SK-N-MC (cell line): ENCODE measurements at regions not wholly inside any gene's neighbourhood (a gene's known extent, or its start where the extent isn't known, plus 50 kb on each side); places are given as distances from the start of the nearest gene placed in this dataset.

Source experiments
- FOXP2 ChIP-seq: optimal IDR thresholded peaks from 2 replicates; pipeline ENCODE3; 2011; ENCODE audit warnings: mild to moderate bottlenecking, moderate library complexity; ENCODE audit not compliant: insufficient read depth; ENCODE audit errors: extremely low read length, control extremely low read depth
- POLR2AphosphoS5 ChIP-seq: IDR thresholded peaks from 2 replicates; pipeline ENCODE4 v1.6.1; 2012; ENCODE audit warnings: mild to moderate bottlenecking, low read depth, low read length, borderline replicate concordance

GRCh38 chr2:239870863-239871262 is 154.3 kb downstream of the NDUFA10 start:
- no peak for TF ChIP-seq POLR2AphosphoS5
- no peak for TF ChIP-seq FOXP2
